HG02970 (cell line): ENCODE measurements at regions not wholly inside any gene's neighbourhood (a gene's known extent, or its start where the extent isn't known, plus 50 kb on each side); places are given as distances from the start of the nearest gene placed in this dataset.

Experiments
- ATAC-seq: cut with Tn5 transposase; IDR thresholded peaks from one replicate; pipeline ENCODE4 v1.9.1; 2021; ENCODE audit warnings: mild to moderate bottlenecking, moderate library complexity, moderate number of reproducible peaks; ENCODE audit not compliant: unreplicated experiment, low FRiP score

DNA sequence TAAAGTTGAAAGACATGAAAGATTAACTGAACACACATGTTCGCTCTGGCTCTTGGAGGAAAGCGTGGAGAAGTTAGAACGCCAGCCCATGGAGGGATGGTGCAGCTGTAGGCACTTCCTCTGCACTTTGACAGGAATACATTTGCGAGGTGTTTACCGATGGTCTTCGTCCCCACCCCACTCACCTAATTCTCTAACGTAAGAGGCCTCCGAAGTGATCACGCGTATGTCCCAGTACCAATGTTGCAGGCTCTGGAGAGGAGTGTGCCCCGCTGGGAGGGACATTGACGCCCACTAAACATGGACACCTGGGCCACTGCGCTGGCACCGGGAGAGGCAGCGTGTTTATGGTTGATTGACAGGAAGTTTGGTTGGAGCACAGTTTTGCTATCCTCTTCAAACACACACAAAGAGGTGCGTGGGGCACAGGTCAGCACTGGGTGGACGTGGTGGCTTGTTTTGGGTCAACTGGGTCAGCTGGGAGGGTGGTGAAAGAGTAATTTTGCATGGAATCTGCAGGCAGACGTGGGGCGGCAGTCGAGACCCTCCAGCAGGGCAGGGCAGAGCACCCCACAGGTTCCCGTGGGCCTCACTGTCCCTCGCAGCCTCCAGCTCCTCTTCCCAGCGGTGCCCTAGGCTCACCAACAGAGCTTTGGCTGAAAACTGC, 110.1 kb downstream of the DLL1 start:
- no peak for ATAC-seq

DNA sequence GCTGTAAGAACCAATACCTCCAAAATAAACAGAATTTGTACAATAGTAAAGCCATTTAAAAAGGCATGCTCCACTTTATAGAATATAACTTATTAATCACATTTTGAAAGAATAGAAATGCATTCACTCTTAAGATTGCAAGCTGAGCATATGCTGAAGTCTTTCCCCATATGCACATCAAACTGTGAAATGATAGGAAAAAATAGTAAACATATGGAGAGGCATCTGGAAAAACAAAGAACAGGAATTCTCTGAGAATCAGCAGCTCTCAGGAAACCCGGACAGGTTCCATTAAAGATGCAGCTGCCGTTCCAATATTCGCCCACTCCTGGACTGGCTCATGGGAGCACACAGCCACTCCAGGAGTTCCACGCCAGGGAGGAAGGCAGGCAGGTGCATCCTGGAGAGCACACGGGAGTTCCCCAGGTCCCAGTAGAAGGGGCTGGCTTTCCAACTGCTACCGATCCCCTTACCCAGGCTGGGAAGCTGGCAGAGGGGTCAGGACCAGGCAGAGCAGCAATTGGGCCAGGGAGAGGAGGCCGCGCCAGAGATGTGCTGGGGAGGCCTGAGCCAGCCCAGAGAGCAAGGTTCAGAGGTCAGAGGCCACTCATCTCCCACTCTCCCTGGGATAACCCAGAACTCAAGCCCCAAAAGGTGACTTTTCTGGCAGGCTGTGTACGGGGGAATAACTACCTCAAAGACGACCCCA, 111.1 kb downstream of the DLL1 start:
- ATAC-seq, result no peak

DNA sequence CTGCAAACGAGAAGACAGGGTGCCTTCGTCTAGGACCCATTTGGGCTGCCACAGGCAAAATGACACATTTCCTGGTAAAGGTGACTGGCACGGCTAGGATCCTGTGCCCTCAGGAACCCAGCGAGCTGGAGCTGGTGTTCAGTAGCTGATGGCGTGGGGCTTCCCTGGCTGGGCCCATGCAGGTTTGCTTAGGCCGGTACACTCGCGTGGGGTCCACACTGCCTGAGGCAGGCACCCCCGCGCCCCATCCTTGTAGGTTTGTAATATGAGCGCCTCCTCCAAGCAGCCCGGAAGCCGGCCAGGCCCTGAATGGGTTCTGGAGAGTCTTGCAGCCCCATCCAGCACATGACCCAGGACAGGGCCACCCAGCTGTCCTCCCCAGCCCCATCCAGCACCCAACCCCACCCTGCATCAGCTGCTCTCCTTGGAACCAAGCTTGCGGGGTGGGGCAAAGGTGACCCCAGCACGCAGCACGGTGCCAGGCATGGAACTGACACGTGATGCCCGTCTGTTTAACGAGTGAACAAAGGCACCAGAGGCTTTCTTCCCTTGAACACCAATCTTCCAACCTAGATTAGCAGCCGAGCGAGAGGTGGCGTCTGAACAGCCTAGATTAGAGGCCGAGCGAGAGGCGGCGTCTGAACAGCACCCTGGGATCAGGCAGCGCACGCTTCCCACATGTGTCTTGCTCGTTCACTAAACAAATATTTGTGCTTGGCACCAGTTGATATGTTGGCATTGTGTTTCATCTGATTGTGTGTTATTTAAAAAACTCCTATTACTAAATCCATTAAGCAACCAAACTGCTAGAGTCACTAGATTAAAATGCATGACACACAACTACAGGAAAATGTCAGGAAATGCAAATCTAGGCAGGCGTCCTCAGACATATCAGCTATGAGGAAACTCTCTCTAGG, 112.1 kb downstream of the DLL1 start:
- ATAC-seq, result no peak

DNA sequence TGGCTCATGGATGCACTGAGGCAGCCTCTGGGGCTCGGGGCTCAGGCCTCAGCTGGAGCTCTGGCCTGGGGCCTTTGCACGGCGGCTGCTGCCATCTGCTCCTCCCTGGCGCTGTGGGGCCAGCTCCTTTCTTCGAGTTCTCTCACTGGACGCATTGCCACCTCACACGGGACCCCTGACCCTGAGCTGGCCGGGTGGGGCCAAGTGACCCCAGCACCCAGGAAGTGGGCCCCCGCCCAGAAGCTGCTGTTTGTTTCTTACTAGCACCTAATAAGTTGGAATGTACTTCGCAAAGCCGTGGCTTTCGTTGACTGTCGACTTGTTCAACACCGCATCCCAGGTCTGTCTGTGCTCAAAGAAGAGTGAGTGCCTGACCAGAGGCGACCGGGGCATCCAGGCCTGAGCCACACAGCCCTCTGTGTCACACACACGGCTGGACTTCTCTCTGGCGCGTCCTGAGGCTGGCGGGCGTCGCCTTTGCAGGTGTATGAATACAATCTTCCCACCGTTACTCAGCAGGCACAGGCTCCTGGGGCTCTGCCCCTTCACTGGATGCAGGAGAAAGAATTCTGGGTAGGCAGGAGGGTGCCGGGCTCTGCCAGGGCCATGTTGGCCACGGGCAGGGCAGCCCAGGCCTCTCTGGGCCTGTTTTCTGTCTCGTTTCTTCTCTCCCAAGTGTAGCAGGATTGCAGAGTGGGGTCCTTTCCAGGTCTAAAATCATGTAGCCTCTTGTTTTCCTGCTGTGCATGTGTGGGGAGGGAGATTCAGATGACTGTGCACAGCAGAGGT, 112.9 kb downstream of the DLL1 start:
- ATAC-seq, result no peak

DNA sequence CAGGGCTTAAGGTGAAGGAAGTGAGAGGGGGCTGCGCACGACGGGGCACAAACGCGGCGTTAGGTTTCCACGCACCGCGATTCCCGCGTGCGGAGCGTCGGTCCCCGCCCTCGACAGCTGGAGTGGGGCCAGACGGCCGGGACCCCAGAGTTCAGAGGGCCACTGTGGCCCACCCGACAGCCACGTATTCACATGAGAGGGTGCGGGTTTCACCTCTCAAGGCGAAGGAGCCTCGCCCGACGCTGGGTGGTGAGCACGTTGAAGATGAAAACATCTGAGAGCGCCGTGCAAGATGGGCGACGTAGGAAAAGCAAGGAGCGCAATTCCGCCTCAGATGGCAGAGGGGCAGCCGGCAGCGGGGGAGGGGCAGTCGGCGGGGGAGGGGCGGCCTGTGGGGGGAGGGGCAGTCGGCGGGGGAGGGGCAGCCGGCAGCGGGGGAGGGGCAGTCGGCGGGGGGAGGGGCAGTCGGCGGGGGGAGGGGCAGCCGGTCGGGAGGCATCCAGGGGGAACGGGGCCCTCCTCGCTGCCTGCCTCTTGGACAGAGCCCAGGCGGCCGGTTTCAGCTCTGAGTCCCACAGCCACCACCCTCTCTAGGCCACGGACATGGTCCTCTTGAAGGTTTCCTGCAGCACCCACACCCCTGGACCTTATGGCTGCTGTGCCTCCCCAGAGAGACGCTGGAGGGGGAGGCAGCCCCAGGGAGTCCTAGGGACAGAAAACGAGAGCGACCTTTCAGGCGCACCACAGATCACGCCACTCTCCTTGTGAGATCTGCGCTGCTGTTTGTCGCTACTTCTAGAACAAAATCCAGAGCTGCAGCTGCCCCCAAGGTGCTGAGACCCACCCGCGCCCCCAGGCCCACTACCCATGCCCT, 113.7 kb downstream of the DLL1 start:
- no peak for ATAC-seq

DNA sequence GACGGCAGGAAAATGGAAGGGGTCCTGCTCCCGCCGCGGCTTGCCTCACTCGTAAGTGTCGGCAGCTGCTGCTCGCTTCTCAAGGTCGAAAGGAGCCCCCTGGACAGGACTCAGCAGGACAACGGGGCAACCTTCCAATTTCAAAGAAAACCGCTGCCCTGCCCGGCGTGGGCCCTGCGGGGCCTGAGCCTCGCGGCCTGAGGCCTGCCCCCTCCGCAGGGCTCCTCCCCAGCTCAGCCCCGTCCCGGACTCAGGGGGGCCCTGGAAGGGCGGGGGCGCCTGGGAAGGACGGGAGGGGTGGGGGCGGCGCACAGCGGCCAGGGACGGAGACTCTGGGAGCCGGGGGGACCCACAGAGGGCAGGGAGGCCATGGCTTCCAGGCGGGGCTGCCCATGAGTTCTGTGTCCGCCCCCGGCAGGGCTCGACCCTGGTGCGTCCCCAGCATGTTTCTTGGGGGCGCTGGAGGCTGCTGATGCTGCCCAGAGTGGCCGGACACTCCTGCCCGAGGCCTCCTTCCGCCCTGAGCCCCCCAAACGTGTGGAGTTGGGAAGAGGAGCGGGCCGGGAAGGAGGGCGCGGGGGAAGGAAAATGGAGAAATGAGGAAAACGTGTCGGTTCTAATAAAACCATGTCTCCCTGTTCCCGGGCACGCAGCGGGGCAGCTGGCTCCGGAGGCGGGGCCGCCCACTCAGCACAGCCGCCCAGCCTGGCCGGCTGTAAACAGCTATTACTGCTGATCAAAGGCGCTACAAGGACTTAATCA, 114.6 kb downstream of the DLL1 start:
- ATAC-seq, result no peak

DNA sequence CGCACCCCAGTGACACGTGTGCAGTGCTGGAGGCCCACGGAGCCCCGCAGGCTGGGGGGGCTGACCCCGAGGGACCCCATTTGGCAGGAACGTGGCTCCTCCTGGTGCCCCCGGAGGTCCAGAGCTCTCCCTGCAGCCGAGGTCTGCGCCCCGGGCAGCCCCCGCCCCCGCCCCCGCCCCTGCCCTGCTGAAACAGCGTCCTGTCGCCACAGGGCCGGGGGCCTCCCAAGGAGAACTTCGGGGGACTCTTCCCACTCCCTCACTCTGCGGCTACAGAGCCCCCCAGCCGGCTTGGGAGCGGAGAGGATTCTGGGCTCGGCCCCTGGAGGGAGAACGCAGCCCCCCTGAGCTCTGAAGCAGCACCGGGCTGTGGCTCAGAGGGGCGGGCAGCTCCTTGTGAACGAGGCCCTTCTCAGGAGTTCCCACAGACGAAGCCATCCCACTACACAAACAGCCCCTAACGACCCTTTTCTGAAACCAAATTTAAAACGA, 115.2 kb downstream of the DLL1 start:
- ATAC-seq, result no peak

DNA sequence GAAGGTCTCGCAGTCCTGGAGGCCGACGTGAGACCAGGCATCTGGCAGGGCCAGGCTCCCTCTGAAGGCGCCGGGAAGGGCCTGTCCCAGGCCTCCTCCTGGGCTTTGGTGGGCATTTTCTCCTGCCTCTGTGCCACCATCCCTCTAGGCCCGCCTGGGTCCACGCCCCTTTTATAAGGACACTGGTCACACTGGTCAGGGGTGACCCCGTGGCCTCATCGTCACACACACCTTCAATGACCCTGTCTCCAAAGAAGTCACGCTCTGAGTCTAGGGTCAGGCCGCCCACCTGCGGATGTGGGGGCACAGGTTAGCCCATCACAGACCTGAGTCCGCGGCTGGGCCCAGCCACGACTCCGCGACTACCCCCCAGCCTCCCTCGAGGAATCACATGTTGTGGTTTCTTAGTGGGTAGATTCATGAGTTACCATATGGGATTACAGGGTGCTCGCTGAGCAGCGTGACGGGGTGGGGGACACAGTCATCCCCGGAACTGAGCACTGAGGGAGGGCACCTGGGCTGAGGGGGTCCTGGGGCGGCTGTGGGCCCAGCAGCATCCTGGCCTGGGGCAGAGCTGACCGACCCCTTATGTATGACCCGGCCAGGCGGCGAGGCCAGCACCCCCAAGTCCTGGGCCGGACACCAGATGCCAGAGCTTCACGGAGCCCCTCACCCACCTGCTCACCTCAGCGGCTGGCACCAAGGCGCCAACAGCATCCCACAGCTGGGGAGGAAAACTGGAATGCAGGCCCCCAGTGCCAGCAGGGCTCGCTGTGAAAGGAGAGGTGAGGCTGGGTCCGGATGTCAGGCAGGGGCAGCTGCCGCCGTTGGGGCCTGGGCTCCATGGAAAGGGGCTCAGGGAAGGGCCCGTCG, 115.9 kb downstream of the DLL1 start:
- no peak for ATAC-seq

DNA sequence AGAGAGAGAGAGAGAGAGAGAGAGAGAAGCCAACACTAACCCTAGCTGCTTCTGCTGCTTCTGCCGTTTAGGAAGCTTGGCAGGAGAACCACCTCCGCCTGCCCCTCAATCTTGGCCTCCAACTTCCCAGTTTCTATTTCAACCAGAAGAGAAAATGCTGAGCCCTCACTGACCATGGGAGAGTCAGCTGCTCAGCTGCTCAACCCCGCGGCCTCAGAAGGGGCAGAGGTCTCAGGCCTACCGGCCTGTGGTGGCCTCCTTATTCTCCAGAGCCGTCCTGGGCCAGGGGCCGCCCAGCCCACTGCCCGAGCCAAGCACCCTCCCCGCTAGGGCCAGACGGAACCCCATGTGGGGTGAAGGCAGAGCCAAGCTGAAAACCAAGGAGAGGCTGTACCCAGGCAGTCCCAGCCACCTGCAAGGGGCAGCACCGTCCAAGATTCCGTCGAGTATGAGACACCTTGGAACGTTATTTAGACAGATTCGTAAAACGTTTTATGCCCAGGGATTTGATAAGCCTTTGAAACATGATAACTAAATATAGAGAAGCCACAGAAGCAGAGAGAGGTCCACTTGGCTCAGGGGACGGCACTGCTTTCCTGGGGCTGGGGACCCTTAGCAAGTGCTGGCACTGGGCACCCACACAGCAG, 116.6 kb downstream of the DLL1 start:
- ATAC-seq, result no peak

DNA sequence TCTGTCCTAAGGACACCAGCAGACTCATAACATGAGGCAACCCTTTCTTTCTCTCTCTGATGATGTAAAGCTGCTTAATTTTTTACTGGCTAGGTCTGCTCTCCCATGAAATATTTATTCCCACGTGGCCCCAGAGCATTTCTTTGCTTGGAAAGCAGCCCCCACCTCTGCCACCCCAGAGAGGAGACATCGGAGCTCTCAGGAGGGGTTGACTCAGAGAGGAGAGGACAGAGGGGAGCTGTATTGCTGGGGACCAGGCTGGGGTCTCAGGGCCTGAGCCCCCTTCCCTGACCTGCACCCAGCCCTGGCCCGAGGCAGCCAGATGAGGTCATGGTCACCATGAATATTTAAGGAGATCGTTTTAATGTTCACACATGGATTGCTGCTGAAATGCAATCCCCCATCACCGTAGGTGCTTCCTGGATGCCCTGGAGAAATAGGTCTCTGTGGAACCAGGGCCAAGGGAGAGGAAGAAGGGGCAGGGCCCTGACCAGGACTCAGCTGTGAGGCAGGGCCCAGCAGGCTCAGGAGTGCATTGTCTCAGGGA, 117.5 kb downstream of the DLL1 start:
- no peak for ATAC-seq

DNA sequence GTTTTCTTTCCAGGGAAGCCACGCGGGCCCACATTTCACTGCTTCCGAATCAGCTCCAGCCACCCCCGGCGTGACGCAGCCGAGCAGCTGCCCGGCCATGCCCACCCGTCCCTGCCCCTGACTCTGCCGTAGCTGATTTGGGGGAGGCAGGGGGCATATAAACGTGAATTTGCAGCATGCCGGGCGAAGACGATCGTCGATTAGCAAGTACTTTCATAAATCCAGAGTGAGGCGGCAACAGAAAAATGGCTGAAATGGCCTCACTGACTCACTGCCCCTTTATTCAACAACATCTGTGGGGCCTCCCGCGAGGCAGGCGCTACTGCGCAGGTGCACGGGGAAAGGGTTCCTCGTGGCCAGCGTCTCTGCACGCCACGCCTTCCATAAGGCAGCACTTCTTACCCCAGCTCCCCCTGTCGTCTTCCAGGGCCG, 118.0 kb downstream of the DLL1 start:
- no peak for ATAC-seq

DNA sequence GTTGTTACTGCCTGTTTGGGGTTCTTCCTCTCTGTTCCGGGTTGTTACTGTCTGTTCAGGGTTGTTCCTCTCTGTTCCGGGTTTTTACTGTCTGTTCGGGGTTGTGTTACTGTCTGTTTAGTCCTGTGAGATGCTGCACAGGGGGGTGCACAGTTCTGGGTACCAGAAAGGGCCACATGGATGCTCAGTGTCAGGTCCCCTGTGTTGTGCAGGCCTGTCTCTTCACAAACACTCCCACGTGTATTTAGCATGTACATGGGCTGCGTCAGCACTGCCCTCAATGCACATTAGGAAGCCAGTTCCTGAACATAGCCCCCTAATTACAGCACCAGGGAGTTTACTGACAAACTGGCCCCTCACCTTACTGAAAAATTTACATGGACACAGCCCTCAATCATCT, 118.5 kb downstream of the DLL1 start:
- ATAC-seq, result no peak

DNA sequence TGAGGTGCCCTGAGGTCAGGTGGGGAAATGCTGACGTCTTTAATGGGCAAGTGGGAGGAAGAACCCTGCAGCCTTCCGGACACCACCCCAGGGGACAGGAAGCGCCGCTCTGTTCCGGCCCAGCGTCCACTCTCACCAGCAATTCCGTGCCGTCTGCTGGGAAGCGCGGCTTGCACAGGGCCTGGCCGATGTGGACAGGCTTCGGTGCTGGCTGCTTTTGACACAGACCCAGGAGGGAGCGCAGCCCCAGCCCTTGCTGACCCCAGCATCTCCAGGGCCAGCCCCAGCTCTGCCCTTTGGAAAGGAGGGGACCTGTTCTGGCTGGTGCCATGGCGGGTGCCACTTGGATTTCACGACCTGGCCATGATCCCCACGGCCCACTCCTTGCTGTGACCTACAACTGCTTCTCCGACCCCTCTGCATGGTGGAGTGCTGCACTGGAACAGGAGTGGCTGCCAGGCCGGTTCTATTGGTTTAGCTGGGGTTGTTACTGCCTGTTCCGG, 123.2 kb downstream of the DLL1 start:
- ATAC-seq, result no peak

DNA sequence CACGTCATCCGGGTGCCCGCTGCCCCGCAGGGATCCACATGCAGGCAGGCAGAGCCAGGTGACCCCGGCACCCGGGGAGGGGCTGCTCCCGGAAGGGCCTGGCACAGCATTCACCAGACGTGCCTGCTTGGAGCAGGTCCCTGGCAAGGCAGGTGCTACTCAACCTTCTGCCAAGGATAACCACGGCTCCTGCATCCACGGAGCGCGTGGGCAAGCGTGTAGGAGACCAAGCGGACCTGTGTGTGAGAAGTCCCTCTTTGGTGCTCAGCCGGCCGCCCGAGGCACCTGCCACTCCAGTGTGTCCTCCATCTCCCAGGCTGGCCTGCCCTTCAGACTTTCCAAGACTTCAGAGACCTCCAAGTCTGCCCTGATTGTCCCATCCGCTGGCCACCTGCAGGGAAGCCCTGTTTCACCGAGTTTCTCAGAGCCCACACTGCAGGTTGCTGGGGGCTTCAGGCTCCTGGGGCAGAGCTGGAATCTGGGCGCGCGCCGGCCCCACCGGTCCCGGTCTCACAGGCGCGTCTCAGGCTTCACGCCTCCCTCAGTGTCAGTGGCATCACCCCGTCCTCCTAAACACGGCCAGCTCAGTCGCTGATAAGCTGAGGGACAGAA, 124.3 kb downstream of the DLL1 start:
- no peak for ATAC-seq

DNA sequence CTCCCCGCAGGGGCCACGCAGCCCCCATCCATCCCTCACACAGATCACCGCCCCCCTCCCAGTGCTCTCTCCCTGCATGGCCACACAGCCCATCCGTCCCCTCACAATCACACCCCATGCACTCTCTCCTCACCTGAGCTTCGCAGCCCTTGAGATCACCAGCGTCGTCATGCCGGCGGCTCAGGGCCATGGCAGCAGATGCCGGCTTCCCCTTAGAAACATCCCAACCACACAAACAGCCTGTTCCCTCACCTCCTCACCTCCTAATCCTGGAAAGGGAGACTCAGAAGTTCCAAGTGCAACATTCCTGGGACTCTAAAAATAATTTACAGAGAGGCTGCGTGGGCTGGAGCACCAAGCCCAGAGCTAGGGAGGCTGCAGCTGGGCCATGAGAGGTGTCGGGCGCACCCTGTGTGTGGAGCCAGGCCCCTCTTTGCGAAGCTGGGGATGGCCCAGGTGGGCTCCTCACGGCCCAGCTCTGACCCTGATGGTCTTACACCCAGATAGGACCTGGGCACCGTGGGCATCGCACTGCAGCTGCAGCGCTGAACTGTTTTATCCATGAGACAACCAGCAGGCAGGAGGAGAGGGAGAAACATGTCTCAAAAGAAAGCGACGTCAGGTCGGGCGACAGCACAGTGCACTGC, 125.3 kb downstream of the DLL1 start:
- ATAC-seq, result no peak

DNA sequence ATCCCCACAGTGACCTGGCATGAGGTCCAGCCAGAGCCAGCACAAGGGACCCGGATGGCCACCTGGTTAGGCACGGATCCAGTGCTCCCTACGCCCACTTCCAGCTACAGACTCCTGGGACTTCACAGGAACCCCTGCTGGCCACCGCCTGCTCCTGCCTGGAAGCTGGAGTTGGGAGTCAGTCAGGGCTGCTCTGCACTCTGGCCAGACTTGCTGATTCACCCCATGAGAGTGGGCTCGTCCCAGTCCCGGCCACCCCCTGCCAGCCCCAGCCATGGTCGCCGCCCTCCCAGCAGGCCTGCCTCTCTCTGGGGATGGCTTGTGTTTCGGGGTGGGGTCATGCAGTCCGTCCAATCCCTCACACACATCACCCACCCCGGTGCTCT, 125.8 kb downstream of the DLL1 start:
- no peak for ATAC-seq
